H1 (cell line): ENCODE measurements at regions not wholly inside any gene's neighbourhood (a gene's known extent, or its start where the extent isn't known, plus 50 kb on each side); places are given as distances from the start of the nearest gene placed in this dataset.

Experiments
- ATF3 ChIP-seq: IDR thresholded peaks from 2 replicates; pipeline ENCODE4 v1.6.1; 2011; ENCODE audit warnings: low read depth, mild to moderate bottlenecking, low read length; ENCODE audit not compliant: insufficient read depth
- CBX5 ChIP-seq: fragments of 300-800, 300-1000 bp; sonication (generic); IDR thresholded peaks from 2 replicates; pipeline ENCODE4 v1.7.1; 2016; ENCODE audit warnings: antibody characterized with exemption, low read length, low read depth
- CBX8 ChIP-seq: fragments of 300-800, 300-1000 bp; sonication (generic); IDR thresholded peaks from 2 replicates; pipeline ENCODE4 v1.7.1; 2016; ENCODE audit warnings: low read depth, low read length, borderline replicate concordance
- SP1 ChIP-seq: IDR thresholded peaks from 2 replicates; pipeline ENCODE4 v1.6.1; 2011; ENCODE audit warnings: low read depth, low read length
- TF ChIP-seq, protein P1 (sequence below): IDR thresholded peaks from 2 replicates; pipeline ENCODE4 v1.6.1; 2012; ENCODE audit warnings: inconsistent platforms

GRCh38 chr4:100872811-100873210 is 355.0 kb upstream of the EMCN start (continued):
- TF ChIP-seq, protein P1, sequence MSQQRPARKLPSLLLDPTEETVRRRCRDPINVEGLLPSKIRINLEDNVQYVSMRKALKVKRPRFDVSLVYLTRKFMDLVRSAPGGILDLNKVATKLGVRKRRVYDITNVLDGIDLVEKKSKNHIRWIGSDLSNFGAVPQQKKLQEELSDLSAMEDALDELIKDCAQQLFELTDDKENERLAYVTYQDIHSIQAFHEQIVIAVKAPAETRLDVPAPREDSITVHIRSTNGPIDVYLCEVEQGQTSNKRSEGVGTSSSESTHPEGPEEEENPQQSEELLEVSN: no peak
- TF ChIP-seq SP1 (no peak), CBX5 (no peak), ATF3 (no peak), CBX8 (no peak)
